COLO829 (cell line): ENCODE measurements at regions not wholly inside any gene's neighbourhood (a gene's known extent, or its start where the extent isn't known, plus 50 kb on each side); places are given as distances from the start of the nearest gene placed in this dataset.

Experiments
- DNase-seq: peaks from one replicate; pipeline ENCODE4 v3.0.0; 2012; ENCODE audit warnings: low spot score

- DNase-seq: no peak
Observed at GRCh38 chr12:77777274-77777673, 53.4 kb upstream of the NAV3 start.

DNA sequence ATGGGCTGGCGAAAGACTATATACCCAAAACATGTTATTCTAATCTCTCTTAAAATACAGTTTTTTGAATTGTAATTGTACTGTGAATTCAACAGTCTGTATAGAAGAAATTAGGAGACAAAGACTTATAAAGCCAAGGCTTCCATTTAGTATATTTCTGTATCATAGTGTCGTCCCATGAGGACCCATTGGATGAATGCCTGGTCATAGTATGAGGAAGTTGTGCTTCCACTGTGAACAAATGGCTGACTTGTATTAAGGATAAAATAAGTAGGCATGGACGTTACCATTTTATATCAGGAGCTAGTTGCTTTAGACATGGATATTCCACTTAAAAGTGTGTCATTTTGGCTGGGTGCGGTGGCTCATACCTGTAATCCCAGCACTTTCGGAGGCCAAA is 55.9 kb upstream of the NAV3 start:
- no peak for DNase-seq

GRCh38 chr12:77772676-77773298 is 57.9 kb upstream of the NAV3 start:
- DNase-seq: no peak

DNA sequence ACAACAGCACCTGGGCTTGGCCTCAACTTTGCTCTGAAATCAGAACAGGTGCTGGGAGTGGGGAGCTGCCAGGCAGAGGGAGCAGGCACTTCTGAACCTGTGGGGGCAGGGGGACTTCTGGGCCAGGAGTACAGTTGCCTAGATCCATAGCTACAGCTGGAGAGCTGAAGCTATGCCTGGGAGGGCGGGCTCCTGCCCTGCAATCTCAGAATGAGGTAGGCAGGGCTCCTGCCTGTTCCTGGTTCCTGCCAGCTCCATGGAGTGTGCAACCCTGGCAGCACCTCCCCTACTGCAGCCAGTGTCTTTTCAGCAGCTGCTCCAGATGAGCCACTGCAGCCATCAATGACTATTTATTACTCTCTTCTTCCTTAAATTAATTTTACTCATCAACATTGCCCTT is 62.1 kb upstream of the NAV3 start:
- DNase-seq: no peak

GRCh38 chr12:77767756-77768343 is 62.8 kb upstream of the NAV3 start:
- DNase-seq: no peak

- DNase-seq: no peak
Observed at GRCh38 chr12:77767335-77767734, 63.4 kb upstream of the NAV3 start.

GRCh38 chr12:77766224-77766623 is 64.5 kb upstream of the NAV3 start:
- DNase-seq: no peak

DNA sequence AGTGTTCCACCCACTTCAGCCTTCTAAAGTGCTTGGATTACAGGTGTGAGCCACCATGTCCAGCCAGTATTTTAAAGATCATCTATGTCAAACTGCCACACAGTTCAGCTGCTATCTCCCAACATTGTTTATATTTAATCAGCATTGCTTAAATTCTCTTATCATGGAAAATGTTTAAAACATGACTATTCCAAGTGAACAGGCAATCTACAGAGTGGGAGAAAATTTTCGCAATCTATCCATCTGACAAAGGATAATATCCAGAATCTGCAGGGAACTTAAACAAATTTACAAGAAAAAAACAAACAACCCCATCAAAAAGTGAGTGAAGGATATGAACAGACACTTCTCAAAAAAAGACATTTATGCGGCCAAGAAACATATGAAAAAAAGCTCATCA is 69.4 kb upstream of the NAV3 start:
- no peak for DNase-seq

GRCh38 chr12:77760271-77761025 is 70.2 kb upstream of the NAV3 start:
- no peak for DNase-seq

DNA sequence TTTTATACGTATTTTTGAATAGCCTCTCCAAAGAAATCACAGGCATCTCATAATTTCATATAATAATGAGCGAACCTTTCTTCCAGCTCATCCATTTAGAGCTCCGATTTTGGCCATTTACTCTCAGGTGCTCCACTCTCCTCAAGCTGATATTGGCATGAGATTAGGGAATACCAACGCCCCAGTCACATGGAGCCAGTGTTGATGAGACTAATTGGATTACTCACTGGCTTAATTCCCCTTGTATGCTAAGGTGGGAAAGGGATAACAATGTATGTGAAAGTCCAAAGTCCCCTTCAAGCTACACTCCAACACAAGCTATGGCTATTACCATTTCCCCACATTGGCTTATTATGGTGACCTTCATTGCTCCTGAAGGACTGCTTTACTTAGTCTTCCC is 76.6 kb upstream of the NAV3 start:
- DNase-seq: no peak

GRCh38 chr12:77751939-77752338 is 78.8 kb upstream of the NAV3 start:
- DNase-seq: no peak

DNA sequence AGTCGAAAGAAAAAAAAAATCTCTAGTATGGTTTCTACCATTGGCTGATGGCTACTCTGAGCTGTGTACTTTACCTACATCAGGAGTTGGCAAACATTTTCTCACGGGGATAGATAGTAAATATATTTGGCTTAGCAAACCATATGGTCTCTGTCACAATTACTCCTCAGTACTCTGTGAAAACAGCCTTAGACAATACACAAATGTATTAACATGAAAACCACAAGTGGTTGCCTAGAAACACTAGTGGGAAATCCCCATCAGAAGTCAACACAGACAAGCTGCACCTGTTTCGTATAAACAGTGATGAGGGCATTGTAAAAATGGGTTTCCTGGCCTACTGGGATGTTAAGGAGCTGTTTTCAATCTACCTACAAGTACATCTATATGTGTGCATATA is 84.6 kb upstream of the NAV3 start:
- DNase-seq: no peak

- DNase-seq: no peak
Observed at GRCh38 chr12:77745624-77746023, 85.1 kb upstream of the NAV3 start.

- no peak for DNase-seq
Observed at GRCh38 chr12:77742631-77743030, 88.1 kb upstream of the NAV3 start.

DNA sequence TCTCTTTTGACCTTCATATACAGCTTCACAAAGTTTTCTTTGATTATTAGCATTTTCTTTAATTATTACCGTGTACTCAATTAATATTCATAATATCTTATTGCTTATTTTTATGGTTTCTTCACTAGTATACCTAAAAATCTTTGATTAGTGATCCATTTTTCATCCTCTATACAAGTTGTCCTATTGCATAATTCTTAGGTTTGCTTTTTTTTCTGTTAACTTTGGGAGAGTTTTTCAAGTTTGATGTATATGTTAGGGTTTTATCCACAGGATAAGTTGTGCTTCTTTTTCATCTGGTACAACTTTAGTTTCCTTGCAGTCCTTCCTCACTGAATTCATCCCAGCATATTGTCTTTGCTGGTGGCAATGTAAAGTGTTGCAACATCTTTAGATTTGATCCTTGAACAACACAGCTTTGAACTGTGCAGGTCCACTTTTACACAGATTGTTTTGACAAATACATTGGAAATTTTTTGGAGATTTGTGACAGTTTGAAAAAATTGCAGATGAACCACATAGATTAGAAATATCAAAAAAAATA is 88.6 kb upstream of the NAV3 start:
- no peak for DNase-seq

GRCh38 chr12:77736219-77736965 is 94.3 kb upstream of the NAV3 start:
- no peak for DNase-seq

GRCh38 chr12:77734214-77734883 is 96.3 kb upstream of the NAV3 start:
- no peak for DNase-seq

- DNase-seq: no peak
Observed at GRCh38 chr12:77728018-77728417, 102.7 kb upstream of the NAV3 start.

DNA sequence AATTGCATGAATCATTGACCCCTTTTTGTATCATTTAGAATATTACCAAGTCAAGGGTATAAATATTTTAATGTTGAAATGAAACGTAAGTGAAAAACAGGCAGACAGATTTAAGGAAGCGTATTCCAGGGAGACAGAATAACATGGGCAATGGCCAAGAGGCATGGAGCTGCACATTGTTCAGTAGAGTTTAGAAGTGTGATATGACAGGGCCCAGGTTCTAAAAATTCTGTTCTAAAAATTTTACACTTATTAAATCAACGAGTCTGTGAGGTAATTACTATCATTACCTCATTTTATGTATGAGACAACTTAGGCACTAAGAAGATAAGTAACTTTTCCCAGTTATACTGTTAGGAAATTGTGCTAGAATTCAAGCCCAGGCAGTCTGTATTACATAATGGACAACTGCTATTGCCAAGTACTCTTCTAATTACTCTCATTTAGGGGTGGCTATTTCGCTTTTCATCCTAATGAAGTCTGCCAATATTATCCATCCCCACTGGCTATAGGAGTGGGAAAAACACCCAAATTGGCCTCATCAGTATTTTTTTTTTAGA is 103.2 kb upstream of the NAV3 start:
- DNase-seq: no peak

- DNase-seq: no peak
Observed at GRCh38 chr12:77725611-77726010, 105.1 kb upstream of the NAV3 start.

- DNase-seq: peak; percentile 27
Observed at GRCh38 chr12:77724367-77724957, 106.2 kb upstream of the NAV3 start.
